ENCODE measurements at regions not wholly inside any gene's neighbourhood (a gene's known extent, or its start where the extent isn't known, plus 50 kb on each side); places are given as distances from the start of the nearest gene placed in this dataset.

GRCh38 chr18:67776929-67777328 is 260.4 kb upstream of the DSEL start:
- TF ChIP-seq, protein P1, sequence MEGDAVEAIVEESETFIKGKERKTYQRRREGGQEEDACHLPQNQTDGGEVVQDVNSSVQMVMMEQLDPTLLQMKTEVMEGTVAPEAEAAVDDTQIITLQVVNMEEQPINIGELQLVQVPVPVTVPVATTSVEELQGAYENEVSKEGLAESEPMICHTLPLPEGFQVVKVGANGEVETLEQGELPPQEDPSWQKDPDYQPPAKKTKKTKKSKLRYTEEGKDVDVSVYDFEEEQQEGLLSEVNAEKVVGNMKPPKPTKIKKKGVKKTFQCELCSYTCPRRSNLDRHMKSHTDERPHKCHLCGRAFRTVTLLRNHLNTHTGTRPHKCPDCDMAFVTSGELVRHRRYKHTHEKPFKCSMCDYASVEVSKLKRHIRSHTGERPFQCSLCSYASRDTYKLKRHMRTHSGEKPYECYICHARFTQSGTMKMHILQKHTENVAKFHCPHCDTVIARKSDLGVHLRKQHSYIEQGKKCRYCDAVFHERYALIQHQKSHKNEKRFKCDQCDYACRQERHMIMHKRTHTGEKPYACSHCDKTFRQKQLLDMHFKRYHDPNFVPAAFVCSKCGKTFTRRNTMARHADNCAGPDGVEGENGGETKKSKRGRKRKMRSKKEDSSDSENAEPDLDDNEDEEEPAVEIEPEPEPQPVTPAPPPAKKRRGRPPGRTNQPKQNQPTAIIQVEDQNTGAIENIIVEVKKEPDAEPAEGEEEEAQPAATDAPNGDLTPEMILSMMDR (IDR thresholded peaks at IDR 0.05), result no peak
- no peak for TF ChIP-seq POLR2A (IDR thresholded peaks at IDR 0.05)
- no peak for TF ChIP-seq POLR2AphosphoS5 (IDR thresholded peaks at IDR 0.05)
- TF ChIP-seq EP300 (IDR thresholded peaks at IDR 0.05), result no peak
